Liver (tissue), 8 donors: ENCODE measurements at regions not wholly inside any gene's neighbourhood (a gene's known extent, or its start where the extent isn't known, plus 50 kb on each side); places are given as distances from the start of the nearest gene placed in this dataset.

ENCODE experiments used
- DNase-seq: peaks from one replicate; pipeline ENCODE4 v3.0.0-alpha.2; 2017; ENCODE audit warnings: low spot score
- H3K27ac ChIP-seq, 2 donors: one replicate each; pipeline ENCODE4 v1.7.0; 2013; ENCODE audit warnings: inconsistent platforms in 2 of 2, low read length in 2 of 2, control low read depth in 1 of 2, low read depth in 1 of 2, mild to moderate bottlenecking in 1 of 2
- H3K27me3 ChIP-seq, 4 donors: one replicate each; pipeline versions ENCODE4 v1.6.1 to v1.7.0; 2013; ENCODE audit warnings: low read length in 3 of 4, inconsistent platforms in 1 of 4, mild to moderate bottlenecking in 1 of 4, moderate library complexity in 1 of 4; ENCODE audit not compliant: control insufficient read depth in 4 of 4, insufficient read depth in 4 of 4
- H3K36me3 ChIP-seq, 4 donors: one replicate each; pipeline versions ENCODE4 v1.6.1 to v1.7.0; 2013; ENCODE audit warnings: low read length in 3 of 4, mild to moderate bottlenecking in 3 of 4, low read depth in 1 of 4, moderate library complexity in 1 of 4; ENCODE audit not compliant: control insufficient read depth in 4 of 4, insufficient read depth in 3 of 4
- H3K4me1 ChIP-seq, 4 donors: one replicate each; pipeline versions ENCODE4 v1.6.1 to v1.7.0; 2013; ENCODE audit warnings: low read length in 3 of 4, mild to moderate bottlenecking in 3 of 4, moderate library complexity in 1 of 4; ENCODE audit not compliant: control insufficient read depth in 4 of 4, insufficient read depth in 4 of 4
- H3K4me3 ChIP-seq, 3 donors: one replicate each; pipeline versions ENCODE4 v1.6.1 to v1.7.0; 2013; ENCODE audit warnings: low read length in 3 of 3, control low read depth in 1 of 3, low read depth in 1 of 3, mild to moderate bottlenecking in 1 of 3
- H3K9ac ChIP-seq, 2 donors: one replicate each; pipeline ENCODE4 v1.7.0; 2013; ENCODE audit warnings: low read length in 2 of 2, mild to moderate bottlenecking in 2 of 2, moderate library complexity in 2 of 2, control low read depth in 1 of 2, low read depth in 1 of 2
- H3K9me3 ChIP-seq, 4 donors: one replicate each; pipeline versions ENCODE4 v1.6.1 to v1.7.0; 2013; ENCODE audit warnings: low read length in 3 of 4; ENCODE audit not compliant: control insufficient read depth in 4 of 4
- FOXA2 ChIP-seq: IDR thresholded peaks from 2 replicates; pipeline ENCODE4 v1.6.1; 2016; ENCODE audit warnings: antibody characterized with exemption
- HNF4A ChIP-seq, 2 donors: conservative IDR thresholded peaks; 2 replicates each; pipeline ENCODE4 v1.6.1; 2016; ENCODE audit warnings: antibody characterized with exemption in 2 of 2, mild to moderate bottlenecking in 2 of 2
- HNF4G ChIP-seq: IDR thresholded peaks from 2 replicates; pipeline ENCODE4 v1.6.1; 2016; ENCODE audit warnings: antibody characterized with exemption
- JUND ChIP-seq, 2 donors: IDR thresholded peaks; 2 replicates each; pipeline ENCODE4 v1.6.1; 2016; ENCODE audit warnings: antibody characterized with exemption in 2 of 2
- RAD21 ChIP-seq, 2 donors: IDR thresholded peaks; 2 replicates each; pipeline ENCODE4 v1.6.1; 2016; ENCODE audit warnings: antibody characterized with exemption in 2 of 2, mild to moderate bottlenecking in 2 of 2
- RXRA ChIP-seq, 2 donors: IDR thresholded peaks; 2 replicates each; pipeline ENCODE4 v1.6.1; 2017 to 2018; ENCODE audit warnings: antibody characterized with exemption in 2 of 2, mild to moderate bottlenecking in 1 of 2
- WGBS: extraction: QIAGEN DNeasy Blood & Tissue Kit; methylation state at CpG from one replicate; pipeline ENCODE4 v1.1.7; 2013; 5-methylcytosine and 5-hydroxymethylcytosine counted together
- TF ChIP-seq, protein P1 (sequence below): IDR thresholded peaks from 2 replicates; pipeline ENCODE4 v1.6.1; 2016; ENCODE audit warnings: antibody characterized with exemption, mild to moderate bottlenecking
- TF ChIP-seq, protein P2 (sequence below): fragments of 150-350 bp; IDR thresholded peaks from 2 replicates; pipeline ENCODE4 v1.5.1; 2017; ENCODE audit warnings: improper control_type of control experiment, low read depth, low read length; ENCODE audit not compliant: missing input control
- donor health status: healthy.
- donor health status: healthy.
- donor health status: healthy.
- donor health status: healthy.
- donor health status: healthy.

DNA sequence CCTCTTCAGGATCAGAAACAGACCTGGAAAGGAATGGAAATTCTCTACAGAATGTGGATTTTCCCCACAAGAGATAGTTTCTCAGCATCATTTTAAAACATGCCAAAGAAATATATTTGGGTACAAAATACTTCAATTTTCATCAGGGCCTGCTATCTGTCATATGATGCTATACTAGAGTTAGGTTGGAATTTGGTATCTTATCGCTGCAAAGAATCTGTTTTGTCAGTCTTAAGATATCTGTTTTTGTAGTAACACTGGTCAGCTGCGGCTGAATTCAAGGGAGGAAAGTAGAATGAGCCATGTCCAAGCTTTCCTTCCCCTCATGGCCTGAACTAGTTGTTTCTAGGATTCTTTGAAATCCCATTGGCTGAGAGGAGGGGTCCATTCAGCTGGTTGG, 806.4 kb downstream of the KCNA4 start:
- 90% methylated on average over 2 of the region's 2 CpGs for WGBS
- Histone ChIP-seq H3K9me3 (no peaks in the 10 kb centered on the region), H3K27me3 (no peaks in the 10 kb centered on the region), H3K4me3 (no peak overlapping the region), H3K9ac (no peak overlapping the region), H3K27ac (no peak overlapping the region), H3K36me3 (no peaks in the 10 kb centered on the region), H3K4me1 (no peaks in the 10 kb centered on the region)
- no peak for DNase-seq
- TF ChIP-seq HNF4A (conservative IDR thresholded peaks at IDR 0.05) (no peak), FOXA2 (no peak), RAD21 (IDR thresholded peaks at IDR 0.05) (no peak), JUND (IDR thresholded peaks at IDR 0.05) (no peak)
- TF ChIP-seq, protein P1, sequence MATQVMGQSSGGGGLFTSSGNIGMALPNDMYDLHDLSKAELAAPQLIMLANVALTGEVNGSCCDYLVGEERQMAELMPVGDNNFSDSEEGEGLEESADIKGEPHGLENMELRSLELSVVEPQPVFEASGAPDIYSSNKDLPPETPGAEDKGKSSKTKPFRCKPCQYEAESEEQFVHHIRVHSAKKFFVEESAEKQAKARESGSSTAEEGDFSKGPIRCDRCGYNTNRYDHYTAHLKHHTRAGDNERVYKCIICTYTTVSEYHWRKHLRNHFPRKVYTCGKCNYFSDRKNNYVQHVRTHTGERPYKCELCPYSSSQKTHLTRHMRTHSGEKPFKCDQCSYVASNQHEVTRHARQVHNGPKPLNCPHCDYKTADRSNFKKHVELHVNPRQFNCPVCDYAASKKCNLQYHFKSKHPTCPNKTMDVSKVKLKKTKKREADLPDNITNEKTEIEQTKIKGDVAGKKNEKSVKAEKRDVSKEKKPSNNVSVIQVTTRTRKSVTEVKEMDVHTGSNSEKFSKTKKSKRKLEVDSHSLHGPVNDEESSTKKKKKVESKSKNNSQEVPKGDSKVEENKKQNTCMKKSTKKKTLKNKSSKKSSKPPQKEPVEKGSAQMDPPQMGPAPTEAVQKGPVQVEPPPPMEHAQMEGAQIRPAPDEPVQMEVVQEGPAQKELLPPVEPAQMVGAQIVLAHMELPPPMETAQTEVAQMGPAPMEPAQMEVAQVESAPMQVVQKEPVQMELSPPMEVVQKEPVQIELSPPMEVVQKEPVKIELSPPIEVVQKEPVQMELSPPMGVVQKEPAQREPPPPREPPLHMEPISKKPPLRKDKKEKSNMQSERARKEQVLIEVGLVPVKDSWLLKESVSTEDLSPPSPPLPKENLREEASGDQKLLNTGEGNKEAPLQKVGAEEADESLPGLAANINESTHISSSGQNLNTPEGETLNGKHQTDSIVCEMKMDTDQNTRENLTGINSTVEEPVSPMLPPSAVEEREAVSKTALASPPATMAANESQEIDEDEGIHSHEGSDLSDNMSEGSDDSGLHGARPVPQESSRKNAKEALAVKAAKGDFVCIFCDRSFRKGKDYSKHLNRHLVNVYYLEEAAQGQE: no peak

DNA sequence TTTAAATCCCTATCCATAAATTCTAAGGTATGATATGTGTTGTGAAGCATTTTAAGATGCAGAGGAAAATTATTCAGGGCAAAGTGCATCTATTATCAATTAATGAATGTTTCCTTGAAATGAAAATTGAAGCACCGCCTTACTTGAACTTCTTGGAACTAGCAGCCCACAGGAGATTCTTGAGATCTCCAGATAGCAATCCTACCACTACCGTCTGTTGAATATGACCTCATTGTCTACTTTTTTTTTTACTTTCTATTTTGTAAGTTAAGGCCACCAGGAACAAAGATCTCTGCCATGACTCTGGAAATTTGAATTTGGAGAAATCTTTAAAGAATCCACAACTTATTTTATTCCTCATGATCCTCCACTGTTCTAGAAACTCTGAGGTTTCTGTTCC, 808.7 kb downstream of the KCNA4 start:
- WGBS: 75% methylated on average over 2 of the region's 2 CpGs
- no peaks in the 10 kb centered on the region for H3K27me3 ChIP-seq
- no peak for DNase-seq
- H3K36me3 ChIP-seq: no peaks in the 10 kb centered on the region
- H3K27ac ChIP-seq: no peak overlapping the region
- no peak overlapping the region for H3K9ac ChIP-seq
- H3K4me1 ChIP-seq: no peaks in the 10 kb centered on the region
- no peak overlapping the region for H3K4me3 ChIP-seq
- no peaks in the 10 kb centered on the region for H3K9me3 ChIP-seq
- no peak for TF ChIP-seq FOXA2
- TF ChIP-seq HNF4G: no peak
- TF ChIP-seq, protein P1: no peak
- no peak for TF ChIP-seq RXRA (IDR thresholded peaks at IDR 0.05)
- TF ChIP-seq, protein P2, sequence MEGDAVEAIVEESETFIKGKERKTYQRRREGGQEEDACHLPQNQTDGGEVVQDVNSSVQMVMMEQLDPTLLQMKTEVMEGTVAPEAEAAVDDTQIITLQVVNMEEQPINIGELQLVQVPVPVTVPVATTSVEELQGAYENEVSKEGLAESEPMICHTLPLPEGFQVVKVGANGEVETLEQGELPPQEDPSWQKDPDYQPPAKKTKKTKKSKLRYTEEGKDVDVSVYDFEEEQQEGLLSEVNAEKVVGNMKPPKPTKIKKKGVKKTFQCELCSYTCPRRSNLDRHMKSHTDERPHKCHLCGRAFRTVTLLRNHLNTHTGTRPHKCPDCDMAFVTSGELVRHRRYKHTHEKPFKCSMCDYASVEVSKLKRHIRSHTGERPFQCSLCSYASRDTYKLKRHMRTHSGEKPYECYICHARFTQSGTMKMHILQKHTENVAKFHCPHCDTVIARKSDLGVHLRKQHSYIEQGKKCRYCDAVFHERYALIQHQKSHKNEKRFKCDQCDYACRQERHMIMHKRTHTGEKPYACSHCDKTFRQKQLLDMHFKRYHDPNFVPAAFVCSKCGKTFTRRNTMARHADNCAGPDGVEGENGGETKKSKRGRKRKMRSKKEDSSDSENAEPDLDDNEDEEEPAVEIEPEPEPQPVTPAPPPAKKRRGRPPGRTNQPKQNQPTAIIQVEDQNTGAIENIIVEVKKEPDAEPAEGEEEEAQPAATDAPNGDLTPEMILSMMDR: no peak
